GM21528 (cell line): ENCODE measurements at regions not wholly inside any gene's neighbourhood (a gene's known extent, or its start where the extent isn't known, plus 50 kb on each side); places are given as distances from the start of the nearest gene placed in this dataset.
A peak's percentile ranks its signal among the peaks of the same experiment; 100 is the strongest.
"Not testable (repeated sequence)": the region's sequence is repeated elsewhere in the genome, so short reads cannot be mapped to it uniquely, and the experiment has no call there.

Experiments used
- ATAC-seq: cut with Tn5 transposase; IDR thresholded peaks from one replicate; pipeline ENCODE4 v1.9.1; 2021; ENCODE audit warnings: mild to moderate bottlenecking, moderate library complexity; ENCODE audit not compliant: unreplicated experiment, low FRiP score

GRCh38 chr6:86285876-86286275, 643.2 kb upstream of the SYNCRIP start:
- ATAC-seq: no peak

DNA sequence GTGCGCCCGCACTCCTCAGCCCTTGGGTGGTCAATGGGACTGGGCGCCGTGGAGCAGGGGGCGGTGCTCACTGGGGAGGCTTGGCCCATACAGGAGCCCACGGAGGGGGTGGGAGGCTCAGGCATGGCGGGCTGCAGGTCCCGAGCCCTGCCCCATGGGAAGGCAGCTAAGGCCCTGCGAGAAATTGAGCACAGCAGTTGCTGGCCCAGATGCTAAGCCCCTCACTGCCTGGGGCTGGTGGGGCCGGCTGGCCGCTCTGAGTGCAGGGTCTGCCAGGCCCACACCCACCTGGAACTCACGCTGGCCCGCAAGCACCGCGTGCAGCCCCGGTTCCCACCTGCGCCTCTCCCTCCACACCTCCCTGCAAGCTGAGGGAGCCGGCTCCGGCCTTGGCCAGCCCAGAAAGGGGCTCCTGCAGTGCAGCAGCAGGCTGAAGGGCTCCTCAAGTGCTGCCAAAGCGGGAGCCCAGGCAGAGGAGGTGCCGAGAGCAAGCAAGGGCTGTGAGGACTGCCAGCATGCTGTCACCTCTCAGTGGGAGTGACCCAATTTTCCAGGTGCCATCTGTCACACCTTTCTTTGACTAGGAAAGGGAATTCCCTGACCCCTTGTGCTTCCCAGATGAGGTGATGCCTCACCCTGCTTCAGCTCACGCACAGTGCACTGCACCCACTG, 642.3 kb upstream of the SYNCRIP start:
- not testable (repeated sequence) for ATAC-seq

DNA sequence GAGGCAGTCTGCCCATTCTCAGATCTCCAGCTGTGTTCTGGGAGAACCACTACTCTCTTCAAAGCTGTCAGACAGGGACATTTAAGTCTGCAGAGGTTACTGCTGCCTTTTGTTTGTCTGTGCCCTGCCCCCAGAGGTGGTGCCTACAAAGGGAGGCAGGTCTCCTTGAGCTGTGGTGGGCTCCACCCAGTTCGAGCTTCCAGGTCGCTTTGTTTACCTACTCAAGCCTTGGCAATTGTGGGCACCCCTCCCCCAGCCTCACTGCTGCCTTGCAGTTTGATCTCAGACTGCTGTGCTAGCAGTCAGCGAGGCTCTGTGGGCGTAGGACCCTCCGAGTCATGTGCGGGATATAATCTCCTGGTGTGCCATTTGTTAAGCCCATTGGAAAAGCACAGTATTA, 640.9 kb upstream of the SYNCRIP start:
- ATAC-seq: not testable (repeated sequence)

DNA sequence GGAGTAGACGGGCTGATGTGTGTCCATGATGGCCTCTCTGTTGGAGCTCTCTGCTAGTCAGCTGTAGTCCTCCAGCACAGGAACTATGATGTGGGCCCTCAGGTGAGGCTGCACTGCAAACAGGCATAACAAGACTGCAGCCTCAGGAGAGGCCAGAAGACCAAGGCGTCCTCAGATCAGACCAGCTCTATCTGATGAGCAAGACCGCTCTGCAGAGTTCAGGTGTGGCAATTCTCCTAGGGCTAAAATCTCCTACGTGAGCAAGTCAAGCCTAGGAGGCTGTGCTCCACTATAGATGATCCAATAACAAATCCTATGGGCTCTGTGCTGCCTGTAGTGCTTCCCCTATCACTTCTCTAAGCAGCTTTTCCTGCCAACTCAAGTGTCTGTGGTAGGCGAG, 633.4 kb upstream of the SYNCRIP start:
- ATAC-seq: no peak

- no peak for ATAC-seq
These were observed 631.2 kb upstream of the SYNCRIP start for GRCh38 chr6:86273936-86274335.

DNA sequence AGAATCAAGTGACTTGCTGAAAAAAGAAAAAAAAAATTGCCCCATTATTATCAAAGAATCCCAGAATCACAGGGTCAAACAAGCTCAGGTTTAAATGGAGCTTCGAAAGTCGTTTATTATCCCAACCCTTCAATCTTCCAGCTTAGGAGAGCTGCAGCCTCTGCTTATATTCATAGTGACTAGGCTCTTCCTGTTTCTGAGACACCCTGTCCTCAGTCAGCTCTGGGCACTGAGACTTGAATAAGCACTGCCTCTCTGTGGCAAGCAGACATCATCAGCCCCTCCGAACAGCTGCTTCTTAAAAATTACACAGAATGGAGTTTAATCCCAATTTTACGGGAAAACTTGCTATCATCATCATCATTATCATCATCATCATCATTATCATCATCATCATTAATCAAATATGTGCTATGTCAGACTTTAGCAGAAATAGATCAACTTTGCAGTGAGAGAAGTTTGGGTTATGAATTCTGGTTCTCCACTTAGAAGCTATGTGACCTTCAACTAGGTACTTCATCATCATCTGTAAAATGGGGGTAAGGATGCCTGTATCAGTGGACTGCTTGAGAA, 614.0 kb upstream of the SYNCRIP start:
- no peak for ATAC-seq

DNA sequence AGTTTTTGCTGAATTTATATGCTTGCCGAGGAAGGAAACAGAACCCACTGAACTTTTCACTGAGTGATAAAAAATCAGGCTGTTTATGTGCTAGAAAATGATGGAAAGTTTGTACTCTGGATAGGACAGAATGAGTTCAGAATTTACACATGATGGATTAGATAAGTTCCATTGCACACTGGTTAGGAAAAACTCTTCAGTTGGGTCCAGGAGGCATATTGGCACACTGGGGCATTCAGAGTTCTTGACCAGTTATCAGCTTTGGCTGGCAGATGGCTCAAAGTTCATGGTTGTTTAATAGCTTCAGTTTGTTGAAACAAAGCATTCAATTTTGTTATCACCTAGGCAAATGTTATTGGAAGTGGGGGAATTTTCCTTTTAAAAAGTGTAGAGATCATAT, 613.3 kb upstream of the SYNCRIP start:
- no peak for ATAC-seq

- ATAC-seq: no peak
These were observed 608.4 kb upstream of the SYNCRIP start for GRCh38 chr6:86251106-86251505.

DNA sequence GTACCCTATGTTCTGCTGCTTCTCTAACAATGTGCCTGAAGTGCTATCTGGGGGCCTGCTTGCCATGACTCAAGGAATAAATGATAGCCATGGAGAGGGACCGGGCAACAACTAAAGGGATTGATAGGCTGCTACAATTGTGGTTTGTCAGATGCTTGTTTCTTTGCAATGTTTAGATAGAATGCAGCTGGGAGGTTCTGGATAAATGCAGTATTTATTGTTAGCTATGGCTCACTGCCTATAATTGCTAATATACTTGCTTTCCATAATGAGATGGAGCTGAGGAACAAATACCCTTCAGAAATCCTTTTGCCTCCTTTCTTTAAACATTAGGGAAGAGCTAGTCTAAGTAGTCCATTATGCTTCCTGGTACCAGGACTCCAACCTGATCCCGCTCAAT, 575.2 kb upstream of the SYNCRIP start:
- no peak for ATAC-seq

GRCh38 chr6:86215323-86215722, 572.6 kb upstream of the SYNCRIP start:
- ATAC-seq: no peak

DNA sequence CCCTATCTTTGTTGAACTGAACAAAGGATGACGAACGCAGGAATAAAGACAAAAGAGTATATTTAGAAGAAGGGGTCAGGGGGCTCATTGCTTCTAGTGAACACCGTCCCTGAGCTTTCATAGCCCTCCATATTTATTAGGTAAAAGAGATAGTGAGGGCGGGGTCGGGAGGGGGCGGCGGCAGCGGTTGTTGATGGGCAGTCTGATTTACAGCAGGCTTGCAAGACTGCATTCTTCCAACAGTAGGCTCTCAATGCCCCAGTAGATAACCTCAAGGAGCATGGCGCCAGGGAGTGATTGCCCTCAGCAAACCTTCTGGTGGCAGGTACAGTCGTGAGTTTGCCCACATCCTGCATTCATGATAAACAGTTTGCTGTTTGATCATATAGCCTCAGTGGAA, 563.3 kb upstream of the SYNCRIP start:
- no peak for ATAC-seq

GRCh38 chr6:86203044-86203443, 560.4 kb upstream of the SYNCRIP start:
- ATAC-seq: no peak

- ATAC-seq: no peak
These were observed 551.1 kb upstream of the SYNCRIP start for GRCh38 chr6:86193821-86194220.

GRCh38 chr6:86192123-86192522, 549.4 kb upstream of the SYNCRIP start:
- peak; percentile 88 for ATAC-seq

DNA sequence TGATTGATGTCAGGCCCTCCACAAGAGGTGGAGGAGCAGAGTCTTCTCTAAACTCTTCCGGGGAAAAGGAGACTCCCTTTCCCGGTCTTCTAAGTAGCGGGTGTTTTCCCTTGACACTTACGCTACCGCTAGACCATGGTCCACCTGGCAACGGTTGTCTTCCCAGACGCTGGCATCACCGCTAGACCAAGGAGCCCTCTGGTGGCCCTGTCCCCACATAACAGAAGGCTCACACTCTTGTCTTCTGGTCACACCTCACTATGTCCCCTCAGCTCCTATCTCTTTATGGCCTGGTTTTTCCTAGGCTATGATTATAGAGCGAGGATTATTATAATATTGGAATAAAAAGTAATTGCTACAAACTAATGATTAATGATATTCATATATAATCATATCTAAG, 532.5 kb upstream of the SYNCRIP start:
- not testable (repeated sequence) for ATAC-seq

DNA sequence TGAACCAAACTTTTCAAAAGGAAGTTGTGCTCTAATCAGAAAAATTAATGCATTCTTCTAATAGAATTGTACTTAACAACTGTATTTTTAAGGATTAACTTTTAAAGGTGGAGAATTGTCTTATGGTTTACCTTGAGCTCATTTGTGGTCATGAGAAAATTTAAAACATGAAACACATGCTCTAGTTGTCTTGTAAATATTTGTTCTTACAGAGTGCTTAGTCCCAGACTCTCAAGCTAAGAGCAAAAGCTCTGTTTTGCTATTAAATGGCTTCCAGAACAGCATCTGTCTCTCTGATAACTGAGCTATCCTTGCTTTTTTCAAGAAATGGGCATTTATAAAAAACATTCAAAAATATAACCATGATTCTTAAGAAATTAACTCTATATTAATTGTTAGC, 512.2 kb upstream of the SYNCRIP start:
- ATAC-seq: no peak

DNA sequence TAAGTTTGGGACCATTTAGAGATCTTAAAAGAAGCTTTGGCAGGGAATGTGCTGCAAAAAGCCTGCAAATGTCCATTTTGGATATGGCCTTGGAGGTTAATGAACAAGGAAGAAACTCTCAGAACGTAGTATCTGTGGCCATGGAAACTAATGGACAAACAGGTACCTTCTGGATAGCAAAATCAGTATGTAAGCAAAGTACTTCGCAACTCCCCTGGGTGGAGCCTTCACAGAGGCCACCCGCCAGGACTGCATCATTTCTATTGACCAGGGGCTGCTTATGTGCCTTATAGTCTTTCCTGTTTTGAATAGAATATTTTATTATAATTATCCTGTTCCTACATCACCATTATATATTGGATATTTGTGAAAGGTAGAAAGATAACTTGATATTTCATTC, 510.8 kb upstream of the SYNCRIP start:
- ATAC-seq: no peak

DNA sequence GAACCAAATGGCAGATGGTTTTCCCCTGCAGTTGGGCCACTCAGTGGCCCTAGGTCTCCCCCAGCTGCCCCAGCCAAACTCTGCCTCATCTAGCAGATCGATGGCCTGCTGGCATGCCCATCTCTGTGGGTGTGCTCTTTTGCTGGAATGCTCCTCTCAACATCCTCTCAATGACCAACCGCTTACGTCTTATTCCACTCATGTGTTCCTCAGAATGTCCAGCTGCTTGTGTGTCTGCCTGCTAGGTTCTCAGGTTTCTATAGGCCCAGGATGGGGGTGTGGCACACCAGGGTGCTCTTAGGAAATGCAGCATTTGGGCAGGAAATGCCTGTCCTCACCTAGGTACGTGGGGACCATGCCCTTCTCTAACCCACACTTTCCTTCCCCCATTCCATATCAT, 509.9 kb upstream of the SYNCRIP start:
- no peak for ATAC-seq

- no peak for ATAC-seq
These were observed 505.9 kb upstream of the SYNCRIP start for GRCh38 chr6:86148586-86148985.

GRCh38 chr6:86147859-86148258, 505.2 kb upstream of the SYNCRIP start:
- no peak for ATAC-seq

DNA sequence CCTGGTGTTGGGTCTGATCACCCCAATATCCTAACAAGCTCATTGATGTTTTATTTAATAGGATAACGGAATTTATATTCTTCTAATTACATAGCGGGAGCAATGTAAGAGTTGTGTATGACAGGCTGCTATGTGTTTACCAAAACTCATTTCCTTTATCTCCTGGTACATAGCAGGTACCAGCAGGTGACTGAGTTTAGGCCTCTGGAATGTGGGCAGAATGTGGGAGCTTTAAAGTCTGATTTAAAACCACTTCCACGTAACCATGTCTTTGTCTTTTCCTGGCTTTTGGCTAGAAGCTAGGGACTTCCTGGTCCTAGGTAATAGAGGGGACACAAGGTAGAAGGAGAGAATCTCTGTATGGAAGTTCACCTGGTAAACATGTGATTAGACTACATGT, 504.6 kb upstream of the SYNCRIP start:
- no peak for ATAC-seq

DNA sequence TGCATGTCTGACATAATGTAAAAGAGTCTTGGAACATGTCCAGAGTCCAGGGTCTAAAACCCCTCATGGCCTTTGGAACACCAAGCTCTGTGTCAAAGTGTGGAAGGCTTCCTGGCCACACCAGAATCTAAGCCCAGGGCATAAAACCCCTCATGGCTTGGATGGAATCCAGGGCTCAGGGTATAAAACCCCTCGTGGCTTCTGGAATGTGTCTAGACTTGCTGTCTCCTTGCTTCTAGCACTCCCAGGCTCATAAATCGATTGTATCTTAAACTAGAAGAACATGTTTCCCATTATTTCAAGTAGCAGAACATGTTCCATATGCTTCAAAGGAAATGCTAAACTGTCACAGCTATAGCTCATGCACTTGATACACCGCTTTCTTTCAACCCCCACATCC, 504.1 kb upstream of the SYNCRIP start:
- not testable (repeated sequence) for ATAC-seq

GRCh38 chr6:86142326-86142725, 499.6 kb upstream of the SYNCRIP start:
- no peak for ATAC-seq
